CD1c-positive myeloid dendritic cell (primary cell): ENCODE measurements at regions not wholly inside any gene's neighbourhood (a gene's known extent, or its start where the extent isn't known, plus 50 kb on each side); places are given as distances from the start of the nearest gene placed in this dataset.
"Not testable (repeated sequence)": the region's sequence is repeated elsewhere in the genome, so short reads cannot be mapped to it uniquely, and the experiment has no call there.

Experiments used
- DNase-seq: peaks from one replicate; pipeline ENCODE4 v3.0.0-alpha.2; 2016; ENCODE audit errors: extremely low spot score

- DNase-seq, result no peak
Observed at GRCh38 chr6:14518515-14519217, 401.1 kb downstream of the CD83 start.

GRCh38 chr6:14520029-14520428 is 402.5 kb downstream of the CD83 start:
- no peak for DNase-seq

- no peak for DNase-seq
Observed at GRCh38 chr6:14520536-14520935, 403.0 kb downstream of the CD83 start.

- DNase-seq, result no peak
Observed at GRCh38 chr6:14521141-14521540, 403.6 kb downstream of the CD83 start.

GRCh38 chr6:14521861-14522260 is 404.3 kb downstream of the CD83 start:
- DNase-seq, result not testable (repeated sequence)

GRCh38 chr6:14524319-14524718 is 406.7 kb downstream of the CD83 start:
- no peak for DNase-seq

- DNase-seq, result no peak
Observed at GRCh38 chr6:14530385-14530784, 412.8 kb downstream of the CD83 start.

GRCh38 chr6:14533446-14533845 is 415.9 kb downstream of the CD83 start:
- DNase-seq, result no peak

GRCh38 chr6:14537030-14537429 is 419.5 kb downstream of the CD83 start:
- DNase-seq, result peak; percentile 7

- DNase-seq, result no peak
Observed at GRCh38 chr6:14540276-14540675, 422.7 kb downstream of the CD83 start.

GRCh38 chr6:14540810-14541540 is 423.4 kb downstream of the CD83 start:
- DNase-seq, result no peak

- DNase-seq, result peak; percentile 81
Observed at GRCh38 chr6:14542670-14543366, 425.2 kb downstream of the CD83 start.

GRCh38 chr6:14543971-14544585 is 426.5 kb downstream of the CD83 start:
- DNase-seq, result no peak

- no peak for DNase-seq
Observed at GRCh38 chr6:14544666-14545065, 427.1 kb downstream of the CD83 start.

GRCh38 chr6:14545496-14545895 is 427.9 kb downstream of the CD83 start:
- DNase-seq, result no peak

GRCh38 chr6:14546036-14546435 is 428.5 kb downstream of the CD83 start:
- no peak for DNase-seq

GRCh38 chr6:14547284-14547998 is 429.9 kb downstream of the CD83 start:
- DNase-seq, result no peak

- no peak for DNase-seq
Observed at GRCh38 chr6:14549304-14549770, 431.8 kb downstream of the CD83 start.

GRCh38 chr6:14549871-14550270 is 432.3 kb downstream of the CD83 start:
- DNase-seq, result no peak

- DNase-seq, result no peak
Observed at GRCh38 chr6:14550410-14550809, 432.8 kb downstream of the CD83 start.

GRCh38 chr6:14550822-14551221 is 433.2 kb downstream of the CD83 start:
- no peak for DNase-seq

- DNase-seq, result not testable (repeated sequence)
Observed at GRCh38 chr6:14551601-14552000, 434.0 kb downstream of the CD83 start.
